Skeletal muscle tissue (tissue), 3 donors: ENCODE measurements at regions not wholly inside any gene's neighbourhood (a gene's known extent, or its start where the extent isn't known, plus 50 kb on each side); places are given as distances from the start of the nearest gene placed in this dataset.
"Not testable (repeated sequence)": the region's sequence is repeated elsewhere in the genome, so short reads cannot be mapped to it uniquely, and the experiment has no call there.

Source experiments
- H3K27ac ChIP-seq: one replicate; pipeline ENCODE4 v1.7.0; 2013; ENCODE audit warnings: mild to moderate bottlenecking, low read depth, low read length, inconsistent platforms
- H3K27me3 ChIP-seq, 3 donors: one replicate each; pipeline ENCODE4 v1.7.0; 2013; ENCODE audit warnings: low read length in 3 of 3; ENCODE audit not compliant: control insufficient read depth in 3 of 3, insufficient read depth in 3 of 3
- H3K36me3 ChIP-seq, 3 donors: one replicate each; pipeline ENCODE4 v1.7.0; 2013; ENCODE audit warnings: low read length in 3 of 3; ENCODE audit not compliant: control insufficient read depth in 3 of 3, insufficient read depth in 3 of 3
- H3K4me1 ChIP-seq, 3 donors: one replicate each; pipeline ENCODE4 v1.7.0; 2013; ENCODE audit warnings: low read length in 3 of 3, mild to moderate bottlenecking in 3 of 3; ENCODE audit not compliant: control insufficient read depth in 3 of 3, insufficient read depth in 3 of 3
- H3K4me3 ChIP-seq, 3 donors: one replicate each; pipeline ENCODE4 v1.7.0; 2013; ENCODE audit warnings: low read length in 3 of 3
- H3K9ac ChIP-seq, 3 donors: one replicate each; pipeline ENCODE4 v1.7.0; 2013; ENCODE audit warnings: low read length in 3 of 3, mild to moderate bottlenecking in 3 of 3, moderate library complexity in 2 of 3, low read depth in 1 of 3
- H3K9me3 ChIP-seq, 3 donors: one replicate each; pipeline ENCODE4 v1.7.0; 2013; ENCODE audit warnings: low read length in 3 of 3; ENCODE audit not compliant: control insufficient read depth in 3 of 3
- donor health status: Osteomylitis.

DNA sequence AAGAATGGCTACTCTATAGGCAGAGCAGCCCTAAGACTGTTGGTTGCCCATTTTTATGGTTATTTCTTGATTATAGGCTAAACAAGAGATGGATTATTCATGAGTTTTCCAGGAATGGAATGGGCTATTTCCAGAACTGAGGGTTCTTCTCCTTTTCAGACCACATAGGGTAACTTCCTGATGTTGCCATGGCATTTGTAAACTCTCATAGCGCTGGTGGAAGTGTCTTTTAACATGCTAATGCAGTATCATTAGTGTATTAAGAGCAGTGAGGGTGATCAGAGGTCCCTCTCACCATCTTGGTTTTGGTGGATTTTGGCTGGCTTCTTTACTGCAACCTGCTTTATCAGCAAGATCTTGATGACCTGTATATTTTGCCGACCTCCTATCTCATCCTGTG lies 904.6 kb upstream of the FBXO33 start:
- H3K4me3 ChIP-seq: no peak overlapping the region
- H3K27ac ChIP-seq: no peak overlapping the region
- no peaks in the 10 kb centered on the region for H3K9me3 ChIP-seq
- no peak overlapping the region for H3K9ac ChIP-seq
- H3K27me3 ChIP-seq: no peaks in the 10 kb centered on the region
- H3K4me1 ChIP-seq: no peaks in the 10 kb centered on the region
- no peaks in the 10 kb centered on the region for H3K36me3 ChIP-seq

DNA sequence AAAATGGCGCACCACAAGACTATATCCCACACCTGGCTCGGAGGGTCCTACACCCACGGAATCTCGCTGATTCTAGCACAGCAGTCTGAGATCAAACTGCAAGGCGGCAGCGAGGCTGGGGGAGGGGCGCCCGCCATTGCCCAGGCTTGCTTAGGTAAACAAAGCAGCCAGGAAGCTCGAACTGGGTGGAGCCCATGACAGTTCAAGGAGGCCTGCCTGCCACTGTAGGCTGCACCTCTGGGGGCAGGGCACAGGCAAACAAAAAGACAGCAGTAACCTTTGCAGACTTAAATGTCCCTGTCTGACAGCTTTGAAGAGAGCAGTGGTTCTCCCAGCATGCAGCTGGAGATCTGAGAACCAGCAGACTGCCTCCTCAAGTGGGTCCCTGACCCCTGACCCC lies 894.3 kb upstream of the FBXO33 start:
- not testable (repeated sequence) for H3K36me3 ChIP-seq, H3K27me3 ChIP-seq, H3K4me3 ChIP-seq, H3K9me3 ChIP-seq, H3K9ac ChIP-seq, H3K4me1 ChIP-seq, H3K27ac ChIP-seq

DNA sequence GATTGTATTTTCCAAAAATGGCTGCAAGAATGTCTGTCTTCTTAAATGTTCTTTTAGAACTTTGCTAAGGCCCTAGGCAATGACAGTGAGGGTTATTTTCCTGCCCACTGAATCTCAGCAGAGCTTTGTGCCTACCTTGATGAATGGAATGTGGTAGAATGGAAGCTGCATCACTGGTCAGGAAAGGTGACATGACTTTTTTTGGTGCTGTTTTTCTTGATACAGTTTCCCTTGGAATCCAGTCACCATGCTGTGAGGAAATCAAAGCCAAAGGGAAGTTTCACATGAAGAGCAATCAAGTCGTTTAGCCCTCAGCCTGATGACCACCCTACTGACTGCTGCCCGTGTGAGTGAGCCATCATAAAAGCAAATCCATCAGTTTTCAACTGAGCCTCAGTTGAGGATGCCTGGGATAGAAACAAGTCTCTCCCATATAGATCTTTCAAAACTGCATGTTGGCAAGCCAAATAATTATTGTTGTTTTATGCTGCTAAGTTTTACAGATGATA lies 886.0 kb upstream of the FBXO33 start:
- Histone ChIP-seq H3K27ac (no peak overlapping the region), H3K36me3 (no peaks in the 10 kb centered on the region), H3K4me3 (no peak overlapping the region), H3K27me3 (no peaks in the 10 kb centered on the region), H3K4me1 (no peaks in the 10 kb centered on the region), H3K9ac (no peak overlapping the region), H3K9me3 (no peaks in the 10 kb centered on the region)

DNA sequence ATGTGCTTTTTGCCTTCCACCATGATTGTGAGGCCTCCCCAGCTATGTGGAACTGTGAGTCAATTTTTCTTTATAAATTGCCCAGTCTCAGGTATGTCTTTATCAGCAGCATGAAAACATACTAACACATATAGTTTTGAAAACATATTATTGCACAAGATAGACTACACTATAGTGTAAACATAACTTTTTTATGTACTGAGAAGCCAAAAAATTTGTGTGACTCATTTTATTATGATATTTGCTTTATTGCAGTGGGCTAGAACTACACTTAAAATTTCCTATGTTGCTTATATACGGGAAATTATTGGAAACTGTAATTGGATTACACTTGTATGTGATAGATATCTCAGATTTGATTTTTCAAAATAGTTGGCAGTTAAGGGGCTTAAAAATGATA lies 885.5 kb upstream of the FBXO33 start:
- Histone ChIP-seq H3K9me3 (no peaks in the 10 kb centered on the region), H3K4me3 (no peak overlapping the region), H3K36me3 (no peaks in the 10 kb centered on the region), H3K4me1 (no peaks in the 10 kb centered on the region), H3K27me3 (no peaks in the 10 kb centered on the region), H3K9ac (no peak overlapping the region), H3K27ac (no peak overlapping the region)

DNA sequence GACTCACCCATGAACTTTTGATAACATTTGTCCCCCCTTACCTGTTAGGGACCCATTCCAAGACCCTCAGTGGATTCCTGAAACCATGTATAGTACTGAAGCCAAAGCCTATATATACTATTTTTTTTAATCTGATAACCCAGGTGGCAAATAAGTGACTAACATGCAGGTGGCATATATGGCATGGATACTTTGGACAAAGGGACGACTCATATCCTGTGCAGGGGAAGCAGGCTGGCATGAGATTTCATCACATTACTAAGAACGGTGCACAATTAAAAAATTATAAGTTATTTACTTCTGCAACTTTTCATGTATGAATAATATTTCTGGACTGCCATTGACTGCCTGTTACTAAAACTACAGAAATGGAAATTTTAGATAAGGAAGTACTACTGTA lies 880.1 kb upstream of the FBXO33 start:
- H3K36me3 ChIP-seq: no peaks in the 10 kb centered on the region
- no peaks in the 10 kb centered on the region for H3K9me3 ChIP-seq
- no peak overlapping the region for H3K4me3 ChIP-seq
- H3K27me3 ChIP-seq: no peaks in the 10 kb centered on the region
- H3K4me1 ChIP-seq: no peaks in the 10 kb centered on the region
- no peak overlapping the region for H3K9ac ChIP-seq
- H3K27ac ChIP-seq: no peak overlapping the region

DNA sequence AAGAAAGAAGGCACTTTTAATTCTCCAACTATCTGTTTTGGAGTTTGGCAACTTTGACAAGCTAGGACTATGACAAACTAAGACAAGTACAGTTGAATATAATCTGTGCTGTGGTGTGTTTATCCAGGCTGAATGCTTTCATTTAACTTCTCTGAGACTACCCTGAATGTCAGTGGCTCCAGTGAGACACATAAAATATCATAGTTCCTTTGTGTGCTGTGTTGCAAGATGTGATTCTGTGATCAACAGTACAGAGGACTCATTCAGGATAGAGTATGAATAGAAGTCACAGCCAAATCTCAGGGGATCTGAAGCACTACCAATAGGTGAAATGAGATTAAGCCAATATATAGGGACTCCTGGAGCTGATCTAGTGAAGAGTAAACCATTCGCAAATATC lies 876.9 kb upstream of the FBXO33 start:
- Histone ChIP-seq H3K27ac (no peak overlapping the region), H3K36me3 (no peaks in the 10 kb centered on the region), H3K4me1 (no peaks in the 10 kb centered on the region), H3K27me3 (no peaks in the 10 kb centered on the region), H3K4me3 (no peak overlapping the region), H3K9ac (no peak overlapping the region), H3K9me3 (no peaks in the 10 kb centered on the region)

DNA sequence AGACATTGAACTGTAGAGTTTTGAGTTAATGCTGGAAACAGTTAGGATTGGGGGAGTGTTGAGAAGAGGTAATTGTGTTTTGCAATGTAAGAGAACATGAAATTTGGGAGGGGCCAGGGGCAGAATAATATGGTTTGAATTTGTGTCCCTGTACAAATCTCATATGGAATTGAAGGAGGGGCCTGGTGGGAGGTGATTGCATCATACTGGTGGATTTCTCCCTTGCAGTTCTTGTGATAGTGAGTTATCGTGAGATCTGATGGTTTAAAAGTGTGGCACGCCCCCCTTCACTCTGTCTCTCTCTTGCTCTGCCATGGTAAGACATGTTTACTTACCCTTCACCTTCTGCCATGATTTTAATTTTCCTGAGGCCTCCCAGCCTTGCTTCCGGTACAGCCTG lies 876.0 kb upstream of the FBXO33 start:
- Histone ChIP-seq H3K9ac (no peak overlapping the region), H3K27me3 (no peaks in the 10 kb centered on the region), H3K9me3 (no peaks in the 10 kb centered on the region), H3K36me3 (no peaks in the 10 kb centered on the region), H3K27ac (no peak overlapping the region), H3K4me3 (no peak overlapping the region), H3K4me1 (no peaks in the 10 kb centered on the region)

DNA sequence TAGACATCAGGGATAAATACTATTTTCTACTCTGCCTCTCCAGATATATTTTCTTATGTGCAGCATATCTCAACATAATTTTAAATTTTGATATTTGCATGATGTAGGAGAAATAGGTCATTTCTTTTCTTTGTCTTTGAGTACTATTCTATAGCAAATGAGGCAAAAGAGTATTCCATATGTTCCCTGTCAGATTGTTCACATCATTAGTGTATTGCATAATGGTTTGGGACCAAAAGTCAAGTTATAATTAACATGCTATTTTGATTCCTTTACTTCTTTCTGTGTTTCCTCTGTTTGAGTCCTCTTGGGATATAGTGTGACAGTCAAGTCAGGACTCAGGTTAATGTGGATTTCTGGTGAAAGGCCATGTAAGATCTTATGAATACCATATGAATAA lies 864.6 kb upstream of the FBXO33 start:
- Histone ChIP-seq H3K4me3 (no peak overlapping the region), H3K4me1 (no peaks in the 10 kb centered on the region), H3K9me3 (peaks cover 0 to 3% (median 0%) of the 10 kb centered on the region in 3 donors), H3K9ac (no peak overlapping the region), H3K36me3 (no peaks in the 10 kb centered on the region), H3K27me3 (no peaks in the 10 kb centered on the region), H3K27ac (no peak overlapping the region)

DNA sequence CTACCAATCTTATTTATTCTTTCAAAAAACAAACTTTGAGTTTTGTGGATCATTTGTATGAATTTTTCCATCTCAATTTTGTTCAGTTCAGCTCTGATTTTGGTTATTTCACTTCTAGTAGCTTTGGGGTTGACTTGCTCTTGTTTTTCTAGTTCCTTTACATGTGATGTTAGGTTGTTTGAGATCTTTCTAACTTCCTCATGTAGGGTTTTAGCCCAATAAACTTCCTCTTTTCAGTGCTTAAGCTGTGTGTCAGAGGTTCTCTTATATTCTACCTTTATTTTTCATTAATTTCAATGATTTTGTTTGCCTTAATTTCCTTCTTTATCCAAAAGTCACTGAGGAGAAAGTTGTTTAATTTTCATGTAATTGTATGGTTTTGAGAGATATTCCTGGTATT lies 860.4 kb upstream of the FBXO33 start:
- Histone ChIP-seq H3K9me3 (peaks cover 0 to 3% (median 0%) of the 10 kb centered on the region in 3 donors), H3K36me3 (no peaks in the 10 kb centered on the region), H3K9ac (no peak overlapping the region), H3K4me3 (no peak overlapping the region), H3K4me1 (no peaks in the 10 kb centered on the region), H3K27ac (no peak overlapping the region), H3K27me3 (no peaks in the 10 kb centered on the region)

DNA sequence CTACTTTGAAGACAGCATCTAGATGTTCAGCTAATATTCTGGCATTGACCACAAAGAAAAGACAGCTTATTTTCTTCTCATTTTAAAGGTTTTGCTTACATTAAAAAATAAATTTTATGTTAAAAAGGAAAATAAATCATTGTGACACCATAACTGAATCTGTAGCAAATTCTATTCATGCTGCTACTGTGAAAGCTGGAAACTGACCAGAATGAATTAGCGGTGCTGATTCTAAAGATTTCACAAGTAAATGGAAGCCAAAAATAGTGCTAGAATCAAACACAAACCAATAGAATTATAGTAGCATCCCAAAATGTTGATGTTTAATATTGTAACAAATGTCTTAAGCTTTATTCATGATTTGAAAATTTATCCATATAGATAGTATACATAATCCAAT lies 850.0 kb upstream of the FBXO33 start:
- H3K4me3 ChIP-seq: no peak overlapping the region
- no peaks in the 10 kb centered on the region for H3K36me3 ChIP-seq
- no peaks in the 10 kb centered on the region for H3K9me3 ChIP-seq
- no peaks in the 10 kb centered on the region for H3K4me1 ChIP-seq
- no peak overlapping the region for H3K27ac ChIP-seq
- H3K9ac ChIP-seq: no peak overlapping the region
- no peaks in the 10 kb centered on the region for H3K27me3 ChIP-seq

DNA sequence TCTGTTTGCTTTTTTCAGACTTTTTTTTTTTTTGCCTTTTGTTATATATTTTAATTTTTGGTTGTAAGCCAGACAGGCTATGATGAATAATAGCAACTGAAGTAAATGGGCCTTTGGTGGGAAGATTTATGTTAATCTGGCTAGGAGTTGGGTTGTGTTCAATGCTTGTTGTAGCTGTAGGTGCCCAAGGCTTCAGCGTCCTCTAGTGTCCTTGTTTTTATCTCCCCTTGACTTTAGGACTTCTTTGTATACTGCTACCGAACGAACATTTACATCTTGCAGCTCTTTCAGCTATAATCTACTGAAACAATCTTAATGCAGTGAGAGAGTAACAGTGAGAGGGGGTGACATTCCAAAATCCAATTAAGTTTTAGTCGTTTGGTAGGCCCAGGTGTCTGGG lies 848.4 kb upstream of the FBXO33 start:
- Histone ChIP-seq H3K4me3 (no peak overlapping the region), H3K27me3 (no peaks in the 10 kb centered on the region), H3K4me1 (no peaks in the 10 kb centered on the region), H3K36me3 (no peaks in the 10 kb centered on the region), H3K27ac (no peak overlapping the region), H3K9me3 (no peaks in the 10 kb centered on the region), H3K9ac (no peak overlapping the region)
